ENCODE measurements at regions not wholly inside any gene's neighbourhood (a gene's known extent, or its start where the extent isn't known, plus 50 kb on each side); places are given as distances from the start of the nearest gene placed in this dataset.

DNA sequence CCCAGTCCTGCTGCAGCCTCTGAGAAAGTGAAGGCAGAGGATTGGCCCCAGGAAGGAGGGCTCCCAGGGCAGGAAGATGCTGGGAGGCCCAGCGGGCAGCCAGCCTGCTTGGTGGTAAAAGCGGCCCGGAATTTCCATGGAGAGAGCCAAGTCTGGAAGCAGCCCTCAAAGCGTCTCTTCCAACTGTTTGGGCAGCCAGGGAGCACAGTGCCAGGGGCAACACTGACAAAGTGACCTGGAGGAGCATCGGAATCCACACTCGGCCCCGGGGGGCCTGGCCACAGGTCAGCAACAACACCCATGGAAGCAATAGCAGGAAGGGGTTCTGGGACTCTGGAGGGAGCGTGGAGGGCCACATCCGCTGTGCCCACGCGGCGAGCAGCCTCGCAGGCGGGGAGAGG lies 63.2 kb upstream of the FGFR2 start:
- DNase-seq: no peak

DNA sequence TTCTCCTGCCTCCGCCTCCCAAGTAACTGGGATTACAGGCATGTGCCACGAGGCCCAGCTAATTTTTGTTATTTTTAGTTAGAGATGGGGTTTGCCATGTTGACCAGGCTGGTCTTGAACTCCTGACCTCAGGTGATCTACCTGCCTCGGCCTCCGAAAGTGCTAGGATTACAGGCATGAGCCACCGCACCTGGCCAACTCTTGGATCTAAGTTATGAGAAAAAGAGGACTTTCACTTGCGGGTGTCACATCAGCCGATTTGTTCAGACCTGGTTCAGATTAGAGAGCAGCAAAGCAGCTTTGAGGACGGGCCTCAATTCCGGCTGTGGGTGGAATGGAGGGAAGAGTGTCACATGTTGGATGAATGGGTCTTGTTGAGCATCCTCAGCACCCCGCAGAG lies 61.0 kb upstream of the FGFR2 start:
- no peak for DNase-seq

DNA sequence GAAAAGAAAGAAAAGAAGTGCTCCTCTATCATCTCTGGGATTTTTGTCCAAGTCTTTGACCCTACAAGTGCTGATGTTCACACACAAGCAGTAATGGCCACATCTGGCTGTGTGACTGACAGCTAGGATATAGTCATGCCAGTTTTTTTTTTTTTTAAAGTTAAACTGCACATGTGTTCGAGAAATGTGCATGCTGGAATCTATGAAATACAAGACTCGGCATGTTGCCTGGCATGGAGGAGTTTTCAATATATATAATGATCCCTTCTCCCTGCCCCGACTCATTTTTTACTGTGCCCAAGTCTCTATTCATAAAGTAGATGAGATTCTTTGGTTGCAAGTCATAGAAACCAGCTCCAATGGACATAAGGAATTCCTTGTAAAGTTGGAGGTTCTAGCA lies 60.4 kb upstream of the FGFR2 start:
- DNase-seq: no peak

DNA sequence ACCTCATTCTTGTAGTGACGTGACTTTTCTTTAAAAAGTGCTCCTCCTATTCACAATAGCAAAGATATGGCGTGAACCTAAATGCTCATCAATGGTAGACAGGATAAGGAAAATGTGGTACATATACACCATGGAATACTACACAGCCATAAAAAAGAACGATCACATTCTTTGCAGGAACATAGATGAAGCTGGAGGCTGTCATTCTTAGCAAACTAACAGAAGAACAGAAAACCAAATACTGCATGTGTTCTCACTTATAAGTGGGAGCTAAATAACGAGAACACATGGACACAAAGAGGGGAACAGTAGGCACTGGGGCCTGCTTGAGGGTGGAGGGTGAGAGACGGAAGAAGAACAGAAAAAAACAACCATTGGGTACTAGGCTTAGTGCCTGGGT lies 59.9 kb upstream of the FGFR2 start:
- DNase-seq: no peak

- DNase-seq: no peak
These were observed 57.3 kb upstream of the FGFR2 start for GRCh38 chr10:121655254-121656144.

GRCh38 chr10:121654021-121654545 lies 55.8 kb upstream of the FGFR2 start:
- DNase-seq: no peak

DNA sequence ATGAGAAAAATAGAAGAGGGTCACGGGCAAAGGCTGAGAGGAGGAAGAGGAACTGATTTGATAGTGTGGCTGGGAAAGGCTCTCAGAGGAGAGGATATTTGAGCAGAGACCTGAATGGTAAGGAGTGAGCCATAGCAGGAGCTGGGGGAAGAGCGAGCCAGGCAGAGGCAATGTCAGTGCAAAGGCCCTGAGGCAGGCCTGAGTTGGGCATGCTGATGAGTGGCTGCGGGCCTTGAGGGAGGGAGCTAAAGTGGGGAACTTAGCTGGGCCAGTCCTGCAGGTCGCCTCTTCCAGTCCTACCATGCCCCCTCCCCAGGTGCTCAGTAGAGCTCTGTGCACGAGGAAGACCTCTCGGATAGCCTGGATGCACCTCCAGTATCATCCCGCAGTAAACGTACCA lies 55.4 kb upstream of the FGFR2 start:
- DNase-seq: no peak

DNA sequence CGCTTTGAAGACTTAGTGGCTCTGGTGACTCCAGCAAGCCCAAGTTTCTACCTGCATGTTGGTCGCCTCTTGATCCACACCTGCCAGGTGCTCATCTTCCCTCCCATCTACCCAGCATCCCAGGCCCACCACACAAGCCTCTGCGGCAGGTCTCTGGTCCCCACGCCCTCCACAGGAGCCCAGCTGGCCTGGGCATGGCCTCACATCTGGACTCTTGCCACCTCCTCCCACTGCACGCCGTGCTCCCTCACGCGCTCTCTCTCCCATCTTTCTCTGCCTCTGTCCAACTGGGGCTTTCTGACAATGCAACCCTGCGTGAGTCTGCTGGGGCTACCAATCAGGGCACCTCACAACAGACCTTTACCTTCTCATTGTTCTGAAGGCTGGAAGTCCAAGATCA lies 50.2 kb upstream of the FGFR2 start:
- DNase-seq: no peak

GRCh38 chr10:121648059-121648458 lies 49.8 kb upstream of the FGFR2 start:
- DNase-seq: no peak

Data from fibroblast of upper back skin (primary cell).